NCI-H128 (cell line): ENCODE measurements at regions not wholly inside any gene's neighbourhood (a gene's known extent, or its start where the extent isn't known, plus 50 kb on each side); places are given as distances from the start of the nearest gene placed in this dataset.

Source experiments
- DNase-seq: peaks from one replicate; lab custom pipeline; 2025; ENCODE audit not compliant: unreplicated experiment; lab: John Stamatoyannopoulos, UW

- no peak for DNase-seq
These were observed 797.0 kb downstream of the TDRD15 start for GRCh38 chr2:21920721-21921120.

DNA sequence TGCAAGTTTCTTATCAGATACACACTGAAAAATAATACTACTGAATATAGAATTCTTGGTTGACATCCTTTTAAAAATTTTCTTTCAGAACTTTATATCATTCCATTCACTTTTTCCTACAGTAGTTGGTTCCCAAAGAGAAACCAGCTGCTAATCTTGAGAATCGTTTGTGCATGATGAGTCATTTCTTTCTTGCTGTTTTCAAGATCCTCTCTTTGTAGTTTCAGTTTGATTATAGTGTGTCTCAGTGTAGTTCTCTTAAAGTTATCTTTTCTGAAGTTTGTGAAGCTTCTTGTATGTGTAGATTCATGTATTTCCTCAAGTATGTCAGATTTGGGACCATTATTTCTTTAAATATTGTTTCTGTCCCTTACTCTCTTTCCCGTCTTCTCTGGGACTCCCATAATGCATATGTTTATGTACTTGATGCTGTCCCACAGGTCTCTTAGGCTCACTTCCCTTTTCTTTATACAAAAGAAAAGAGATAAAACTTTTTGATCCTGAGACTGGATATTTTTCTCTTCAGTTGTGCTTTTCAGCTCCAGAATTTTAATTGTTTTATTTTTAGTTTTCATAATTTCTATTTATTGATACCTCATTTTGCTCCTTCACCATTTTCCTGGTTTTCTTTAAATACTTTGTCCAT, 801.0 kb downstream of the TDRD15 start:
- no peak for DNase-seq

DNA sequence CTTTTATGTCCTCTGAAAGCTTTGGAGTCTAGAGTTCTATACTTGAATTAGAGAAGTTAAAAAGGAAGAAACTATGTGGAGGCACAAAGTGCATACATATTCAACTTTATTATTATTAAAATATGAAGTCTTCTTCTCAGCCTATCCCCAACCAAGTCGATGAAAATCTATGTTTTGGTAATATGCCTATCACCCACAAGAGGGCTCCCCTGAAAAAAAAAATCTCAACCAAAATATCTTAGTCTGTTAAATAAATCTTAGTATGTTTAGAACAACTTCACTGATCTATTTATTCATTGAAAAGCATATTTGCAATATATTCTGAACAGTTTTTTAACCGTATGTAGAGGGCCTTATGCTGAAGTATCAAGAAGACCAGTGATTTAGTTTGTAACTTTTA, 804.5 kb downstream of the TDRD15 start:
- no peak for DNase-seq

GRCh38 chr2:21930226-21930625, 806.5 kb downstream of the TDRD15 start:
- DNase-seq, result no peak

- DNase-seq, result no peak
These were observed 816.2 kb downstream of the TDRD15 start for GRCh38 chr2:21939967-21940366.

- no peak for DNase-seq
These were observed 820.8 kb downstream of the TDRD15 start for GRCh38 chr2:21944536-21944935.

DNA sequence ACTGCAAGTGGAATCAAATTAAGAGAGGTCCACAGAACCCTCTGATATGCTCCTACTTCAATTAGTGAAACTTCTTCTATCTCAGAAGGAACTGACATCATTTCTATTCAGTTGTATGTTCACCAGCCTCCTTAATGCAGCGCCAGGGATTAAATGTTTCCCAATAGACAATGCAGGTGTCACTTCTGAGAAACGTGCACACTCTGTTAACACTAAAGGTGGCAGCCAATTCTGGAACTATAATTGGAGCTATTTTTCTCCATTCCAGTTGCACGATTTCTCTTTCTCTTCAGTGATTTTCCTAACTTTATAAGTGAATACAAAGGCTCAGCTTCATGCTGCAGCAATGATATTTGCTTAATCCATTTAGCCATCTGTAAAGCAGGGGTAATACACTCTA, 821.9 kb downstream of the TDRD15 start:
- no peak for DNase-seq

DNA sequence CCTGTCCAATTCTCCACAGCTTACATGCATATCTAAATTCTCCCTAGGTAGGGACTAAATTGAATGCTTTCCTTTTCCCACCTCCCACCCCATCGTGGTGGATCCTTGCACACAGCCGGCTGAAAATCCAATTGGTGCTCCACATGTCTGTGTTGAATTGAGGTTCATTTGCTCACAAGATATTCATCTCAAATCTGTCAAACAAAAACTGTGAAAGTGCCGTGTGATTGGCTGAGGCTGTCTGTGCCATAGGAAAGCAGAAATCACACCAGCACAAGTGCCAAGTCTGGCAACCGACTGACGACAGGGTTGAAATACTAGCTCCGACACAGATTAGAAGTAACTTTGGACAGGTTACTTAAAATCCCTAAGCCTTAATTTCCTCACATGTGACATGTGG, 823.3 kb downstream of the TDRD15 start:
- no peak for DNase-seq

DNA sequence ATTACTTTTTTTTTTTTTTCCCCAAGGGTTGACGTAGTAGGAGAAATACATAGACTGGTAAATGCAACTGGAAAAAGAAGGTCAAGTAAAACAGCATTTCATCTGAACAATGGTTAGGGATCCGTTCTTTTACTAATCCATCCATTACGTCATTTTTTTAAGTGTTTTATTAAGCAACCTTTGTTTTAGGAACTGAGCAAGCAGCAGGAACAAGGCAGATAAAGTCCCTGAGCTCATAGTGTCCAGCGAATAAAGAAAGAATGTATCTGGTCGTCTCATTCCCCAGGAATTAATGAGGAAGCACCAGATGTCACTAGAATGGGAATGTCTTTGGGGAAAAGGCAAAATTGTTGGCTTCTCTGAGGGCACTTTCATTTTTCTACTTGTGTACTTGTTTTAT, 842.4 kb downstream of the TDRD15 start:
- no peak for DNase-seq

- DNase-seq, result no peak
These were observed 847.2 kb downstream of the TDRD15 start for GRCh38 chr2:21970971-21971370.

DNA sequence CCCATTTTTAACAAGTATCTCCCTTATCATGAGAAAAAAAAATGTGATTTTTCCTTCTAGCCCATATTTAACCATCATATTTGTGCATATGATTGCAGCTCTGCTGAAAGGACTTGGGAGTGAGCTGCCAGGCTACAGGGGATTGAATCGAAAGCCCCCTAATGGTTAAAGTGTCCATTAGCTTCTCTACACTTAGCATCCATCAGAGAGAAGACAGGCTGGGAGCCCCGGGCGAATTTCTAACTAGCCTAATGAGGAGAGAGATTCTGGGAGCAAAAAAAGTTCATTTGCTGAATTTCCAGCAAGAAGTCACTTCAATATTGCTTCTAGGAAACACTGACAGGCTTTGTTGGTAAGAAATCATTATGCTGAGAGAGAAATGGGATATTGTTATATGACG, 848.8 kb downstream of the TDRD15 start:
- no peak for DNase-seq

DNA sequence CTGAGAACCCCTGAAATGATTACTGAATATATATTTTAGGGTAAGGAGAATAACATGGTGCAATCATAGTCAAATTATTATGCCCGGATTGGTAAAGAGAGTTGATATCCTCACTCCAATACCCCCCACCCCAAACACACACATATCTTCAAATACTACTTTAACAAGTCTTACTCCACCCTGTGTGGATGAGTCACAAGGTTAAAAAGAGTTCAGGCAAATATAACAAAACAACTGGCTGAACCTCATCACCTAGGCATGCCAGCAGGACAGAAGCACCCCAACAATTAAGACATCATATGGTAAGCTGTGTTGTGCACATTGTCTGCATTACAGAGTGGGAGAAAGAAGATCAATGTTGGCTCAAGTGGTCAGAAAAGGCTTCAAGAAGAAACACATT, 857.4 kb downstream of the TDRD15 start:
- no peak for DNase-seq

DNA sequence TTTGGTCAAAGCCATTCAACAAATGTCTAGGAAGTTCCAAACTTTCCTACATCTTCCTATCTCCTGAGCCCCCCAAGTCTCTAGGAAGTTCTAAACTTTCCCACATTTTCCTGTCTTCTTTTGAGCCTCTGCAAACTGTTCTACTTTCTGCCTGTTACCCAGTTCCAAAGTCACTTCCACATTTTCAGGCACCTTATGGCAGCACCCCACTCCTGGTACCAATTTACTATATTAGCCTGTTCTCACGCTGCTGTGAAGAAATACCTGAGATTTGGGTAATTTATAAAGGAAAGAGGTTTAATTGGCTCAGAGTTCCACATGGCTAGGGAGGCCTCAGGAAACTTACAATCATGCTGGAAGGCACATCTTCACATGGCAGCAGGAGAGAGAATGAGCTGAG, 869.2 kb downstream of the TDRD15 start:
- no peak for DNase-seq

- DNase-seq, result no peak
These were observed 872.6 kb downstream of the TDRD15 start for GRCh38 chr2:21996339-21996738.

DNA sequence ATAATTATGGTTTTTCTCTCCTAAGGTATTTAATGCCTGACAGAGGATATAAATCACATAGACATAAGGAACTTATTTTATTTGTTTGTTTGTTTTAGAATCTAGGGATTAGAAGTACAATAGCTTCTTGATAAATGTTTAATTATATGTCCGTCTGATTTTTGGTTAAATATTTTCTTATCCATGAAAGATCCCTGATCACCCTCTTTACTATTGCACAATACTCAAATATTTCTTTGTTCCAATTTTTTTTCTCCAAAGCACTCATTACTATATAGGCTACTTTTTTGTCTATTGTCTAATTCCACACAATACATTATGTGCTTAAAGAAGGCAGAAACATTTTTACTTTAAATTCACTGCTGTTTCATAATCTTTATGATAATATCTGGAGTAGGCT, 875.8 kb downstream of the TDRD15 start:
- DNase-seq, result no peak

GRCh38 chr2:22002066-22002465, 878.3 kb downstream of the TDRD15 start:
- DNase-seq, result no peak

DNA sequence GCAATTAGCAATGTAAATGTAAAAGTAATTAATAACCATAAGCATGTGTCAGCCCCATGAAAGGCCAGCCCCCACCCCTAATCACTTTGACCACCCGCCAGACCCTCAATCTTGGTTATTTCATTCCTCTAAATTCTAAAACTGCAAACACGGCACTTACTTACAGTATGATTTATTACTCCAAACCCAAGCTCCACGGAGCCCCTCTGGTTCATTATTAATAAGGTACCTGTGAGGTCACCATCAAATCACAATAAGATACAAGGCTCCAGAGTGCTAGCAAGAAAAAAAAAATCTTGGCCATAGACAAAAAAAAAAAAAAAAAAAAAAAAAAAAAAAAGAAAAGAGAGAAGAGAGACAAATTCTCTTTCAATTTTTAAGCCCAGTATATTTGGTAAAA, 879.5 kb downstream of the TDRD15 start:
- no peak for DNase-seq

GRCh38 chr2:22011048-22011447, 887.3 kb downstream of the TDRD15 start:
- DNase-seq, result no peak

DNA sequence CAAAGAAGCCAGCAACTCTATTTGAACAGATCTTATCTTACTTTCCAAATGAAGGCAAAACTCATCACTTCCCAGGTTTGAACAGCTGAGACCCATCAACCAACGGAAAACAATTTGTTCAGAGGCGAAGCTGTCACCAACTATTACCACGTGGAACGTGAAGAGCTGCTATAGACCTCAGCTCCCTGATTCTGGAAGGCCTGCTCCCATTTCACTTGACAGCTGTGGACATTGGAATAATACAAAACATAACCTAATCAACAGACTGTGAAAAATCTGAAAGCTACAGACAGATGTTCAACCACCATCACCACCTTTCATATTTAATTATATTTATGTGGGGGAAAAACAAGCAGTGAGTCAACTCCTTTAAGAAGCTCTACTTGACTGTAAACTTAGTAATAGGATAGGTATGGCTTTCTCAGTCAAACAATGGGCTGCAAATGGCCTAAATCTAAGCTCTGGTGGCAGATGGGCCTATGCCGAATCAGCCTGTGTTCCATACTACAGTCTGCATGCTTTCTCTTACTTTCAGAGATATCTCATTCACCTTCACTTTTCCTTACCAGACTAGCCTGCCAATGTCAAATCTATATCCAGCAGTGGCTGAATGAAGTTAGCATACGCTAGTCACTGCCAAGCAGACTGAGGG, 896.4 kb downstream of the TDRD15 start:
- DNase-seq, result no peak

DNA sequence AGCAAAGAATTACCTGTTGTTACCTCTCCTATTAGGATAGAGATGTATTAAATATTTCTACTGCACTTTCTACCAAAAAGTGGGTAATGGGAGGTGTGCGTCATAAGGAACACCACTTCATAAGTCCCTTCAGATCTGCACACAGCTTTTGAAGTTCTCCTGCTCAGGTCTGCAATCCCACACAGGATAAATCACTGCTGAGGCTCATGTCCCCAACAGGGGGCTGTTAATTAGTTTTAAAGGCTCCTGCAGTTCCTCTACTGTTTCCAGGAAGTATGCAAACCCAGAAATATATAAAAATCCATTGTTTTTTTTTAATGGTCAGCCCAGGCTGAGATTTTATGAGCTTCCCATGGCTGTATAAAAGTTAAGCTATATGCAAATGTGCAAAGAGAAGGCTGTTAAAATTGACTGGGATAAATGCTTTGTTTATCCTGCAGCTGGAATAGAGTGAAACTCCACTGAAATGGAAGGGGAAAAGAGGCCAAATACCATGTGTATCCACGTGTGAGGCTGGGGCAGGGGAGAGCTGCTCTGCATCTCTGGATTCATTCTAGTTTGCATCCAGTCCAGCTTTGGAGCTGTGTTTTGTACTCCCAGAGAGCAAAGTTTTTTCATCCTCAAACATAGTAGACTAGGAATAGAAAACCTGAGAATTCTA, 903.7 kb downstream of the TDRD15 start:
- no peak for DNase-seq

DNA sequence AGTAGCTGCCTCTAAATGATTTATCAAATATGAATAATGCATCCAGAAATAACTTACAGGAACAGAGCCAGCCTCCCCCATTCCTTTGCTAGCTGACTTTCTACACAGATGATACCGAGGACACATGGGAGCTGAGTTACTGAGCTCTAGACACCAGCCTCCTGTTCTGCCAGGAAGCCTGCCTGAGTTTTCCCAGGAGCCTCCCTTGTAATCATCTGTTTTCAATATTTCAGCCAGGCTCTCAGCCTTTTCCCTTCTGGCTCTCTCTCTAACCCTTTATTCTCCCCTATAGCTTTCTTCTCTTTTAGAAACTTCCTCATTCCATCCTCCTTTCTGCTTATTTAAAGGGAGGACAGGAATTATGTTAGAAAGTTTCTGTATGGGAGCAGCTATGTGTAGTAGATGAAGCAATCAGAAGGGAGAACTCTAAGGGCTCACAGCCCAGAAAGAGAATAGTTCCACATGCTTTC, 911.6 kb downstream of the TDRD15 start:
- DNase-seq, result no peak

- DNase-seq, result no peak
These were observed 913.5 kb downstream of the TDRD15 start for GRCh38 chr2:22037274-22037673.
